Astrocyte (in vitro differentiated cells and primary cell): ENCODE measurements at regions not wholly inside any gene's neighbourhood (a gene's known extent, or its start where the extent isn't known, plus 50 kb on each side); places are given as distances from the start of the nearest gene placed in this dataset.

Experiments used
- EZH2 ChIP-seq: IDR thresholded peaks from 2 replicates; pipeline ENCODE4 v1.6.1; 2012; ENCODE audit warnings: mild to moderate bottlenecking, low read length, inconsistent platforms; ENCODE audit not compliant: insufficient read depth
- TF ChIP-seq, protein P1 (sequence below): IDR thresholded peaks from 2 replicates; pipeline ENCODE4 v1.5.1; 2011; ENCODE audit warnings: low read depth, mild to moderate bottlenecking, inconsistent platforms, low read length, moderate library complexity; ENCODE audit not compliant: insufficient read depth

DNA sequence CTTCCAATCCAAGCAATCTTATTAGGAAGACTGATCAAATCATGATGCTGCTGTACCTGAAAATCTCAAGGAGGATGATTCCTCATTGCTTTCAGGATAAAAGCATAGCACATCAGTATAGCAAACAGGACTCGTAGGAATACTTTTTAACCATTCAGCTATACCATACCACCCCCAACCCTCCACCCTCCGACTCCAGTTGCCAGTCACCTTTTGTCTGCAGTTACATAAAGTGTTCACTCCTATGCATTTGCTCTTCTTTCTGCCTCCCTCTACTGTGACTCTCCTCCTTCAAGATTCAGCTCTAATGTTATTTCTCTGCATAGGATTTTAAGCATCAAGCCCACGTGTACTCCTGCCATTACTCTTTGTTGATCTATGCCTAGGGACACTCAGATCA, 124.7 kb upstream of the KCNQ5 start:
- TF ChIP-seq, protein P1, sequence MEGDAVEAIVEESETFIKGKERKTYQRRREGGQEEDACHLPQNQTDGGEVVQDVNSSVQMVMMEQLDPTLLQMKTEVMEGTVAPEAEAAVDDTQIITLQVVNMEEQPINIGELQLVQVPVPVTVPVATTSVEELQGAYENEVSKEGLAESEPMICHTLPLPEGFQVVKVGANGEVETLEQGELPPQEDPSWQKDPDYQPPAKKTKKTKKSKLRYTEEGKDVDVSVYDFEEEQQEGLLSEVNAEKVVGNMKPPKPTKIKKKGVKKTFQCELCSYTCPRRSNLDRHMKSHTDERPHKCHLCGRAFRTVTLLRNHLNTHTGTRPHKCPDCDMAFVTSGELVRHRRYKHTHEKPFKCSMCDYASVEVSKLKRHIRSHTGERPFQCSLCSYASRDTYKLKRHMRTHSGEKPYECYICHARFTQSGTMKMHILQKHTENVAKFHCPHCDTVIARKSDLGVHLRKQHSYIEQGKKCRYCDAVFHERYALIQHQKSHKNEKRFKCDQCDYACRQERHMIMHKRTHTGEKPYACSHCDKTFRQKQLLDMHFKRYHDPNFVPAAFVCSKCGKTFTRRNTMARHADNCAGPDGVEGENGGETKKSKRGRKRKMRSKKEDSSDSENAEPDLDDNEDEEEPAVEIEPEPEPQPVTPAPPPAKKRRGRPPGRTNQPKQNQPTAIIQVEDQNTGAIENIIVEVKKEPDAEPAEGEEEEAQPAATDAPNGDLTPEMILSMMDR = no peak
- TF ChIP-seq EZH2 = no peak
